Suprapubic skin (tissue), 4 donors: ENCODE measurements at regions not wholly inside any gene's neighbourhood (a gene's known extent, or its start where the extent isn't known, plus 50 kb on each side); places are given as distances from the start of the nearest gene placed in this dataset.

ENCODE experiments used
- DNase-seq, 2 donors: peaks; one replicate each; pipeline ENCODE4 v3.0.0-alpha.2; 2019; ENCODE audit warnings: low spot score in 2 of 2
- H3K27ac ChIP-seq: fragments of 200-600 bp; sonication (generic); one replicate; pipeline ENCODE4 v1.5.1; 2019
- H3K27me3 ChIP-seq: fragments of 200-600 bp; sonication (generic); one replicate; pipeline ENCODE4 v1.5.1; 2019
- H3K36me3 ChIP-seq: fragments of 200-600 bp; sonication (generic); one replicate; pipeline ENCODE4 v1.5.1; 2019
- H3K4me1 ChIP-seq: fragments of 200-600 bp; sonication (generic); one replicate; pipeline ENCODE4 v1.5.1; 2019
- H3K4me3 ChIP-seq: fragments of 200-600 bp; sonication (generic); one replicate; pipeline ENCODE4 v1.5.1; 2019; ENCODE audit warnings: mild to moderate bottlenecking
- H3K9me3 ChIP-seq: fragments of 200-600 bp; sonication (generic); one replicate; pipeline ENCODE4 v1.5.1; 2019
- EP300 ChIP-seq: sonication (generic); formaldehyde crosslinking; IDR thresholded peaks from one replicate; pipeline ENCODE4 v1.6.1; 2017; ENCODE audit warnings: antibody characterized with exemption
- POLR2A ChIP-seq, 2 donors: fragments of 450-650 bp; IDR thresholded peaks; one replicate each; pipeline ENCODE4 v1.6.1; 2017; ENCODE audit warnings: antibody characterized with exemption in 2 of 2, mild to moderate bottlenecking in 2 of 2, moderate library complexity in 2 of 2
- POLR2AphosphoS5 ChIP-seq, 3 donors: sonication (generic); formaldehyde crosslinking; IDR thresholded peaks; one replicate each; pipeline ENCODE4 v1.6.1; 2017; ENCODE audit warnings: antibody characterized with exemption in 3 of 3
- WGBS: methylation state at CpG from one replicate; pipeline ENCODE4 v1.1.5; 2018; 5-methylcytosine and 5-hydroxymethylcytosine counted together
- TF ChIP-seq, protein P1 (sequence below), 2 donors: fragments of 200-600 bp in 1 of 2; fragments of 450-650 bp in 1 of 2; sonication (generic) in 1 of 2; IDR thresholded peaks; one replicate each; pipeline ENCODE4 v1.5.1; 2016 to 2019; ENCODE audit warnings: antibody characterized with exemption in 2 of 2, mild to moderate bottlenecking in 1 of 2, moderate library complexity in 1 of 2

DNA sequence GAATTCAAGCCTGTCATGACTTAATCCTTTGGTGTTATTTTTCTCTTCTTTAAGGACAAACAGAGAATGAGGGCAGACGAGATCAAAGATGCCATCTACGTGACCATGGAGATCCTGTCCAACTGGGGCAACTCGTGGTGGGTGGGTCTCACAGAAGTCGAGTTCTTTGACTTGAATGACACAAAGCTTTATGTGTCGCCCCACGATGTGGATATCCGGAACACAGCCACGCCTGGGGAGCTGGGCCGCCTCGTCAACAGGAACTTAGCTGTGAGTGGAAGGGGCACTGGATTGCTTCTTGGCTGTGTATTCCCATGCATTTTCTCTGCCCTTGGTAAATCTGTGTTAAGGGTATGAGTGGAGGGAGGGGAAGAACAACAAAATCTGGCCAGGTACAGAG lies 158.7 kb downstream of the KATNIP start:
- Histone ChIP-seq H3K9me3 (no peaks in the 10 kb centered on the region), H3K27ac (no peak overlapping the region), H3K4me3 (no peak overlapping the region), H3K4me1 (no peaks in the 10 kb centered on the region), H3K36me3 (peaks cover 37% of the 10 kb centered on the region), H3K27me3 (no peaks in the 10 kb centered on the region)
- TF ChIP-seq, protein P1, sequence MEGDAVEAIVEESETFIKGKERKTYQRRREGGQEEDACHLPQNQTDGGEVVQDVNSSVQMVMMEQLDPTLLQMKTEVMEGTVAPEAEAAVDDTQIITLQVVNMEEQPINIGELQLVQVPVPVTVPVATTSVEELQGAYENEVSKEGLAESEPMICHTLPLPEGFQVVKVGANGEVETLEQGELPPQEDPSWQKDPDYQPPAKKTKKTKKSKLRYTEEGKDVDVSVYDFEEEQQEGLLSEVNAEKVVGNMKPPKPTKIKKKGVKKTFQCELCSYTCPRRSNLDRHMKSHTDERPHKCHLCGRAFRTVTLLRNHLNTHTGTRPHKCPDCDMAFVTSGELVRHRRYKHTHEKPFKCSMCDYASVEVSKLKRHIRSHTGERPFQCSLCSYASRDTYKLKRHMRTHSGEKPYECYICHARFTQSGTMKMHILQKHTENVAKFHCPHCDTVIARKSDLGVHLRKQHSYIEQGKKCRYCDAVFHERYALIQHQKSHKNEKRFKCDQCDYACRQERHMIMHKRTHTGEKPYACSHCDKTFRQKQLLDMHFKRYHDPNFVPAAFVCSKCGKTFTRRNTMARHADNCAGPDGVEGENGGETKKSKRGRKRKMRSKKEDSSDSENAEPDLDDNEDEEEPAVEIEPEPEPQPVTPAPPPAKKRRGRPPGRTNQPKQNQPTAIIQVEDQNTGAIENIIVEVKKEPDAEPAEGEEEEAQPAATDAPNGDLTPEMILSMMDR (IDR thresholded peaks at IDR 0.05) = no peak
- TF ChIP-seq POLR2AphosphoS5 (IDR thresholded peaks at IDR 0.05) = no peak
- no peak for TF ChIP-seq POLR2A (IDR thresholded peaks at IDR 0.05)
- no peak for TF ChIP-seq EP300
- peak; percentile 39 to 67 for DNase-seq
- whole genome bisulfite sequencing = 83% methylated on average over 9 of the region's 10 CpGs

DNA sequence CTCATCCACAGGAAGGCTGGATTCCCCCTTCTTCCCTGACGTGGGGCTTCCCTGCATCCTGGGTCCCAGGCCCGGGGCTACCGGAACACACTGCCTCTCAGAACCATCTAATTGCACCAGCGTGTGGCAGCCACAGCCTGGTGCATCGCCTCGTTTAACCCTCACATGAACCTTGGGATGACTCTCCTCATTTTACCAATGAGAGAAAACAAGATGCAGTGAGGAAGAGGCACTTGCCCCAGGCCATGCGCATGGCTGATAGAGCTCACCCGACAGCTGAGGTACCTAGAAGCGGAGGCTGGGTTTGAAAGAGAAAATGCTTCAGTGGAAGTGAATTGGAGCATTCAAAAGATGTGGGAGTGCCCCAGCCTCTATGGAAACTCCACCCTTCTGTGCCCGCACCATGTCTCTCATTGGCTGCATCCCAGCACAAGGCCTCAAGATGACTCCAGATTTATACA lies 162.3 kb downstream of the KATNIP start:
- TF ChIP-seq, protein P1 (IDR thresholded peaks at IDR 0.05) = no peak
- no peak for TF ChIP-seq EP300
- no peak for TF ChIP-seq POLR2A (IDR thresholded peaks at IDR 0.05)
- no peak for TF ChIP-seq POLR2AphosphoS5 (IDR thresholded peaks at IDR 0.05)
- Histone ChIP-seq H3K27me3 (no peaks in the 10 kb centered on the region), H3K36me3 (peaks cover 15% of the 10 kb centered on the region), H3K9me3 (no peaks in the 10 kb centered on the region), H3K4me3 (no peak overlapping the region), H3K27ac (no peak overlapping the region), H3K4me1 (no peaks in the 10 kb centered on the region)
- WGBS = 81% methylated on average over 10 of the region's 10 CpGs
- DNase-seq = no peak

DNA sequence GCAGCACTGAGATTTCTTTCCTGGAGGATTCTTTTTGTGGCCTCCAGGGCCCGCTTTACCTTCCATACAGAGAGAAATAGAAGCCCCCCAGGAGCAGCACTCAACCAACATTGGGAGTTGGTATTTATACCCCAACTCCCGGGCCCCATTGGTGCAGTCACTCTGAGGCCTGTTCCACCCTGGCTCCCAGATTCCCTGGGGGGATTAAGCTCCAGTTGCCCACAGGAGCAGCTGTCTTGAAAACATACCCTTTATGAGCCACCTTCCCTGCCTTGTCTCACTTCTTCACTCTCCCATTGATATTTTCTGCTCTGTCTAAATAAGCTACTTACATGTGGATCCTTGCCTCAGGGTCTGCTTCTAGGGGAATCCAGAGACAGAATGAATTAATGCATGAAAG lies 167.8 kb downstream of the KATNIP start:
- Histone ChIP-seq H3K27me3 (no peaks in the 10 kb centered on the region), H3K4me1 (peaks cover 18% of the 10 kb centered on the region), H3K36me3 (no peaks in the 10 kb centered on the region), H3K27ac (peak overlapping the region; percentile 16), H3K4me3 (no peak overlapping the region), H3K9me3 (no peaks in the 10 kb centered on the region)
- no peak for DNase-seq
- TF ChIP-seq, protein P1 (IDR thresholded peaks at IDR 0.05) = no peak
- TF ChIP-seq POLR2A (IDR thresholded peaks at IDR 0.05) (no peak), EP300 (no peak), POLR2AphosphoS5 (IDR thresholded peaks at IDR 0.05) (no peak)
- WGBS = 83% methylated on average over 2 of the region's 2 CpGs

DNA sequence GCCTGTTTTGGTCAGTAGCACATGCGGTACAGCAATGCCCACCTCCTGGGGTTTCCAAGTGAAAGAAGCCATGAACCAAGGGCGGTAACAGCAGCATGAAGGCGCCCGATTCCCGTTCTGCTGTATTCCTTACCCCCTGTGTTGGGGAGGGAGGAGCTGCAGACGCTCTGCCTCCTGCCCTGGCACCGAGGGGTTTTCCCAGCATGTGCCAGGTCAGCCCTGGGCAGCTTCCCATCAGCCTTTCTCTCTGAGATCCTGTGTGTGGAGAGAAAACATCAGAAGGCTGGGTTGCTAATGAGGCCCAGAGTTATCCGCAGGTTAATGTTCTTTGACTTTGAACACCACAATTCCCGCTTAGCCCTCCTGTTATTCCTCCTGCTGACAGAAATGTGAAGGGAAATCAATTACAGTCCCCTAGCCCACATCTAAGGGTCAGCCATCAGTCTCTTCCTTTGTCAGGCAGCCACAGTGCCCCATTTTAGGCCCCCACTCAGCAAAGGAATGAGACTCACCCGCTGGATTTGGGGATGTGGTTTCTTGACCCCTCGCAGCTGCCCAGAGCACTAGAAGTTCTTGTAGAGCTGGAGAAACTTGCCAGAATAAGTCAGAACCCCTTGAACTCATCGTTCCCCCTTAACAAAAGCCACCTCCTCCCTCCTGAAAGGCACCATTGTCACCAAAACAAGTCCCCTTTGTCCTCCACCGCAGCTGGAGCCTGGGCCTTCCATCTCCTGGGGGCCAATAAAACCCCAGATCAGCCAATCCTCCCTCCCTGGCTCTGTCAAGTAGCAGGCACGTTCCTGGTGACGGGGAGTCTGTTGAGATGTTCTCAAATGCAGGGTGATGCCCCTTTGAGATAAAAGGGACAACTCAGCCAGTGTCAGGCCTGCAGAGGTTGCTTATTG lies 168.5 kb downstream of the KATNIP start:
- no peak for DNase-seq
- no peaks in the 10 kb centered on the region for H3K27me3 ChIP-seq
- WGBS = 75% methylated on average over 14 of the region's 15 CpGs
- peaks cover 26% of the 10 kb centered on the region for H3K4me1 ChIP-seq
- H3K27ac ChIP-seq = peak overlapping the region; percentile 16
- TF ChIP-seq POLR2AphosphoS5 (IDR thresholded peaks at IDR 0.05) = no peak
- TF ChIP-seq POLR2A (IDR thresholded peaks at IDR 0.05) = no peak
- TF ChIP-seq, protein P1 (IDR thresholded peaks at IDR 0.05) = no peak
- TF ChIP-seq EP300 = no peak
- H3K36me3 ChIP-seq = no peaks in the 10 kb centered on the region
- no peaks in the 10 kb centered on the region for H3K9me3 ChIP-seq
- no peak overlapping the region for H3K4me3 ChIP-seq

DNA sequence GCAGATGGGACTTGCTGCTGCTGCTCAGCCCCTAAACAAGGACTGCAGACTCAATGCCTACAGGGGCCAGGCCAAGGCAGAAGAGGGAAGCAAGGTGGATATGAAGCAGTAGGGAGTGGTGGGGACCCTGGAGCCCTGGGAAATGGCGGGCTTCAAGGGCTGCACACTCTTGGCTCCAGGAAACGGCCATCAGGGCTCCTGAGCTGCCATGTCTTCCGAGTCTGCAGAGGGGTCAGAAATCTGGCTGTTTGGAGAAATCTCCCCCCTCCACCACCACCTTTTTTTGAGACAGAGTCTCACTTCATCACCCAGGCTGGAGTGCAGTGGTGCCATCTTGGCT lies 169.1 kb downstream of the KATNIP start:
- Histone ChIP-seq H3K36me3 (no peaks in the 10 kb centered on the region), H3K27ac (no peak overlapping the region), H3K4me1 (peaks cover 32% of the 10 kb centered on the region), H3K27me3 (no peaks in the 10 kb centered on the region), H3K9me3 (no peaks in the 10 kb centered on the region), H3K4me3 (no peak overlapping the region)
- DNase-seq = no peak
- TF ChIP-seq POLR2A (IDR thresholded peaks at IDR 0.05) (no peak), POLR2AphosphoS5 (IDR thresholded peaks at IDR 0.05) (no peak), EP300 (no peak)
- TF ChIP-seq, protein P1 (IDR thresholded peaks at IDR 0.05) = no peak
- 92% methylated on average over 3 of the region's 3 CpGs for WGBS
